ENCODE measurements at regions not wholly inside any gene's neighbourhood (a gene's known extent, or its start where the extent isn't known, plus 50 kb on each side); places are given as distances from the start of the nearest gene placed in this dataset.

DNA sequence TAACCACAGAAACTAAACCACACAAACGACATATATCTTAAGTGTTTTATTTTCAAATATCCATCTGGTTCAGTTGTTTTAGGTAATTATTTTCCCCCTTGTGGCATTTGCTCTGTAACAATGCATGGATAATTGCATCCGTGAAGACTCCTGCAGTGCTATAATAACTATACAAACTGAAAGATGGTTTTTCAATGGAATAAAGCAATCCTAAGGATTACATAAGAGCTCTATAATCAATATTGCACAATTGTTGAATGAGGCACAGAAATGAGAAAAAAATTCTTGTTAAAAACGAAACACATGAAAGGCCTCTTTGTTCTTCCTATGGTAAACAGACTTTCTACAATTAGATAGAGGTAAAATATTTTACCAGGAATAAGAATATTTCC is 446.0 kb upstream of the EPHA3 start:
- no peak overlapping the region for H3K4me3 ChIP-seq (ENCODE audit: insufficient read depth, low read depth, low read length)
- no peaks in the 10 kb centered on the region for H3K79me1 ChIP-seq (ENCODE audit: low read depth in 1 of 2, low read length in 2 of 2)
- intact Hi-C loops (cut with micrococcal nuclease) = no loop called here
- H3K9me3 ChIP-seq (ENCODE audit: control insufficient read depth, insufficient read depth, low read length) = no peaks in the 10 kb centered on the region
- H3K27me3 ChIP-seq (ENCODE audit: control insufficient read depth, insufficient read depth, low read length) = no peaks in the 10 kb centered on the region
- in situ Hi-C loops (cut with MboI; ENCODE audit: low sequenced_read_pairs) = no loop called here
- no TSS peak for BruUV-seq (replicated peaks)
- H3K36me3 ChIP-seq (ENCODE audit: control insufficient read depth, insufficient read depth, low read length) = no peaks in the 10 kb centered on the region
- H3K27ac ChIP-seq (ENCODE audit: insufficient read depth, low read length) = no peak overlapping the region
- no CpG with 5 or more reads among the region's 3 CpGs for WGBS, 2 experiments (ENCODE audit: extremely low coverage in 2 of 2, insufficient read length in 1 of 2)
- ChIA-PET POLR2A (ENCODE audit: unreplicated experiment) (no interaction called here), CTCF (interaction anchor here (0.6 kb wide), 1 partner anchor 326 kb away, joined by 3 read pairs; no protein-coding TSS in a partner anchor)
- no peak overlapping the region for H3K4ac ChIP-seq (ENCODE audit: low read depth, low read length)
- no peak overlapping the region for H3K23ac ChIP-seq (ENCODE audit: low read depth, low read length)
- no peak overlapping the region for H2AFZ ChIP-seq (replicated peaks; ENCODE audit: low read length, poor library complexity)
- H4K5ac ChIP-seq (ENCODE audit: low read depth, low read length) = no peak overlapping the region
- no peak for ATAC-seq (ENCODE audit: low read depth)
- no peak for DNase-seq
- no peak overlapping the region for H3K14ac ChIP-seq (replicated peaks; ENCODE audit: low read depth, low read length)
- no peaks in the 10 kb centered on the region for H3K4me1 ChIP-seq (ENCODE audit: control insufficient read depth, insufficient read depth, low read length)
- H3K18ac ChIP-seq (ENCODE audit: low read depth, low read length) = no peak overlapping the region
- H3K4me2 ChIP-seq (ENCODE audit: low read depth, low read length) = no peak overlapping the region
- H2AK5ac ChIP-seq (ENCODE audit: low read depth, low read length) = no peak overlapping the region
- H2BK5ac ChIP-seq (ENCODE audit: low read depth, low read length, poor library complexity, severe bottlenecking) = no peak overlapping the region
- dilution Hi-C loops (cut with HindIII; ENCODE audit: low sequenced_read_pairs, unreplicated experiment) = no loop called here
- H3K9me1 ChIP-seq (ENCODE audit: insufficient read depth, low read length) = no peaks in the 10 kb centered on the region
- H4K91ac ChIP-seq (ENCODE audit: insufficient read depth, low read depth, low read length) = no peak overlapping the region
- no peak overlapping the region for H3K9ac ChIP-seq (ENCODE audit: low read depth, low read length)
- no peak overlapping the region for H3K56ac ChIP-seq (ENCODE audit: extremely low read depth, insufficient read depth, low read length)
- no peak overlapping the region for H2BK20ac ChIP-seq (ENCODE audit: low read depth, low read length)
- no peak overlapping the region for H2BK120ac ChIP-seq (ENCODE audit: low read depth, low read length)
- no peak overlapping the region for H2AK9ac ChIP-seq (replicated peaks; ENCODE audit: low read depth, low read length, poor library complexity)
- no peaks in the 10 kb centered on the region for H4K20me1 ChIP-seq (ENCODE audit: insufficient read depth, low read length)
- H4K8ac ChIP-seq (ENCODE audit: low read depth in 2 of 2, low read length in 2 of 2) = no peak overlapping the region
- TF ChIP-seq NFE2L2 (IDR thresholded peaks at IDR 0.05; ENCODE audit: low read depth, low read length) (no peak), RAD21 (IDR thresholded peaks at IDR 0.05; ENCODE audit: low read length) (no peak), RFX5 (IDR thresholded peaks at IDR 0.05; ENCODE audit: low read depth, low read length) (no peak), RCOR1 (IDR thresholded peaks at IDR 0.05; ENCODE audit: insufficient replicate concordance, low read length) (no peak), BHLHE40 (IDR thresholded peaks at IDR 0.05; ENCODE audit: low read depth, low read length) (no peak), MXI1 (IDR thresholded peaks at IDR 0.05; ENCODE audit: borderline replicate concordance, low read depth, low read length) (no peak)
- TF ChIP-seq, protein P1, sequence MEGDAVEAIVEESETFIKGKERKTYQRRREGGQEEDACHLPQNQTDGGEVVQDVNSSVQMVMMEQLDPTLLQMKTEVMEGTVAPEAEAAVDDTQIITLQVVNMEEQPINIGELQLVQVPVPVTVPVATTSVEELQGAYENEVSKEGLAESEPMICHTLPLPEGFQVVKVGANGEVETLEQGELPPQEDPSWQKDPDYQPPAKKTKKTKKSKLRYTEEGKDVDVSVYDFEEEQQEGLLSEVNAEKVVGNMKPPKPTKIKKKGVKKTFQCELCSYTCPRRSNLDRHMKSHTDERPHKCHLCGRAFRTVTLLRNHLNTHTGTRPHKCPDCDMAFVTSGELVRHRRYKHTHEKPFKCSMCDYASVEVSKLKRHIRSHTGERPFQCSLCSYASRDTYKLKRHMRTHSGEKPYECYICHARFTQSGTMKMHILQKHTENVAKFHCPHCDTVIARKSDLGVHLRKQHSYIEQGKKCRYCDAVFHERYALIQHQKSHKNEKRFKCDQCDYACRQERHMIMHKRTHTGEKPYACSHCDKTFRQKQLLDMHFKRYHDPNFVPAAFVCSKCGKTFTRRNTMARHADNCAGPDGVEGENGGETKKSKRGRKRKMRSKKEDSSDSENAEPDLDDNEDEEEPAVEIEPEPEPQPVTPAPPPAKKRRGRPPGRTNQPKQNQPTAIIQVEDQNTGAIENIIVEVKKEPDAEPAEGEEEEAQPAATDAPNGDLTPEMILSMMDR (conservative IDR thresholded peaks at IDR 0.05; ENCODE audit: low read depth, low read length) = no peak
- TF ChIP-seq, protein P2, sequence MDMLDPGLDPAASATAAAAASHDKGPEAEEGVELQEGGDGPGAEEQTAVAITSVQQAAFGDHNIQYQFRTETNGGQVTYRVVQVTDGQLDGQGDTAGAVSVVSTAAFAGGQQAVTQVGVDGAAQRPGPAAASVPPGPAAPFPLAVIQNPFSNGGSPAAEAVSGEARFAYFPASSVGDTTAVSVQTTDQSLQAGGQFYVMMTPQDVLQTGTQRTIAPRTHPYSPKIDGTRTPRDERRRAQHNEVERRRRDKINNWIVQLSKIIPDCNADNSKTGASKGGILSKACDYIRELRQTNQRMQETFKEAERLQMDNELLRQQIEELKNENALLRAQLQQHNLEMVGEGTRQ (IDR thresholded peaks at IDR 0.05; ENCODE audit: low read depth, low read length) = no peak
- H2BK15ac ChIP-seq (ENCODE audit: low read depth, low read length) = no peak overlapping the region

All from IMR-90 (cell line).